GM13976 (cell line): ENCODE measurements at regions not wholly inside any gene's neighbourhood (a gene's known extent, or its start where the extent isn't known, plus 50 kb on each side); places are given as distances from the start of the nearest gene placed in this dataset.

Experiments used
- DNase-seq: peaks from one replicate; pipeline ENCODE4 v3.0.0; 2012; ENCODE audit warnings: low spot score
- CTCF ChIP-seq: IDR thresholded peaks from 2 replicates; pipeline ENCODE4 v1.5.1; 2012; ENCODE audit warnings: borderline replicate concordance, mild to moderate bottlenecking; ENCODE audit not compliant: insufficient read depth; ENCODE audit errors: extremely low read depth, missing control alignments, control extremely low read depth
- in situ Hi-C: fragments of 300-500 bp; cut with MboI; formaldehyde crosslinking; loops from one replicate; pipeline ENCODE4 v1.12.0; 2022; ENCODE audit warnings: low sequenced_read_pairs, mixed read lengths, inconsistent platforms; ENCODE audit not compliant: unreplicated experiment

- no peak for DNase-seq
- no peak for TF ChIP-seq CTCF
- in situ Hi-C loops = no loop called here
Measured at GRCh38 chr6:165096209-165096608, 213.2 kb downstream of the C6orf118 start.

GRCh38 chr6:165092881-165093595 is 216.4 kb downstream of the C6orf118 start:
- in situ Hi-C loops = no loop called here
- TF ChIP-seq CTCF = no peak
- no peak for DNase-seq

GRCh38 chr6:165091121-165091785 is 218.2 kb downstream of the C6orf118 start:
- in situ Hi-C loops = no loop called here
- DNase-seq = no peak
- no peak for TF ChIP-seq CTCF

- DNase-seq = no peak
- in situ Hi-C loops = no loop called here
- no peak for TF ChIP-seq CTCF
Measured at GRCh38 chr6:165090242-165090641, 219.2 kb downstream of the C6orf118 start.

GRCh38 chr6:165086814-165087213 is 222.6 kb downstream of the C6orf118 start:
- no peak for DNase-seq
- no peak for TF ChIP-seq CTCF
- in situ Hi-C loops = no loop called here

GRCh38 chr6:165082636-165083035 is 226.8 kb downstream of the C6orf118 start:
- no peak for TF ChIP-seq CTCF
- in situ Hi-C loops = no loop called here
- no peak for DNase-seq
